ENCODE measurements at regions not wholly inside any gene's neighbourhood (a gene's known extent, or its start where the extent isn't known, plus 50 kb on each side); places are given as distances from the start of the nearest gene placed in this dataset.
"Not testable (repeated sequence)": the region's sequence is repeated elsewhere in the genome, so short reads cannot be mapped to it uniquely, and the experiment has no call there.

DNA sequence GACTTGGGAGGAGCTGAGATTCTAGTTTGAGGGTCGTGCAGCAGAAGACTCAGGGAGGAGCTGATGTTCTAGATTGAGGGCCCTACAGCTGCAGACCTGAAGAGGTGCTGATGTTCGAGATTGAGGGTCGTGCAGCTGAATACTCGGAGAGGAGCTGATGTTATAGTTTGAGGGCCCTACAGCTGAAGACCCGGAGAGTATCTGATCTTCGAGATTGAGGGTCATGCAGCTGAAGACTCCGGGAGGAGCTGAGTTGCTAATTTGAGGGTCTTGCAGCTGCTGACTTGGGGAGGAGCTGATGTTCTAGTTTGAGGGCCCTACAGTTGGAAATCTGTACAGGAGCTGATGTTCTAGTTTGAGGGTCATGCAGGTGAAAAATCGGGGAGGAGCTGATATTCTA lies 62.1 kb upstream of the APOD start:
- CTCF ChIA-PET; H3K27me3 ChIP-seq (ENCODE audit: control insufficient read depth, insufficient read depth, low read length); H3K36me3 ChIP-seq (ENCODE audit: control insufficient read depth, insufficient read depth, low read length); H3K4me3 ChIP-seq (ENCODE audit: low read depth, low read length); POLR2A ChIA-PET; DNase-seq (ENCODE audit: low read depth): not testable (repeated sequence)

- POLR2A ChIA-PET; CTCF ChIA-PET; DNase-seq (ENCODE audit: low read depth): not testable (repeated sequence)
Observed at GRCh38 chr3:195643245-195643644, 59.5 kb upstream of the APOD start.

GRCh38 chr3:195642311-195642710 lies 58.6 kb upstream of the APOD start:
- POLR2A ChIA-PET; CTCF ChIA-PET; H3K36me3 ChIP-seq (ENCODE audit: control insufficient read depth, insufficient read depth, low read length); DNase-seq (ENCODE audit: low read depth); H3K27me3 ChIP-seq (ENCODE audit: control insufficient read depth, insufficient read depth, low read length); H3K4me3 ChIP-seq (ENCODE audit: low read depth, low read length): not testable (repeated sequence)

More at GRCh38 chr3:195643245-195643644, 59.5 kb upstream of the APOD start:
- not testable (repeated sequence) for H3K36me3 ChIP-seq (ENCODE audit: control insufficient read depth, insufficient read depth, low read length); H3K27me3 ChIP-seq (ENCODE audit: control insufficient read depth, insufficient read depth, low read length); H3K4me3 ChIP-seq (ENCODE audit: low read depth, low read length)

DNA sequence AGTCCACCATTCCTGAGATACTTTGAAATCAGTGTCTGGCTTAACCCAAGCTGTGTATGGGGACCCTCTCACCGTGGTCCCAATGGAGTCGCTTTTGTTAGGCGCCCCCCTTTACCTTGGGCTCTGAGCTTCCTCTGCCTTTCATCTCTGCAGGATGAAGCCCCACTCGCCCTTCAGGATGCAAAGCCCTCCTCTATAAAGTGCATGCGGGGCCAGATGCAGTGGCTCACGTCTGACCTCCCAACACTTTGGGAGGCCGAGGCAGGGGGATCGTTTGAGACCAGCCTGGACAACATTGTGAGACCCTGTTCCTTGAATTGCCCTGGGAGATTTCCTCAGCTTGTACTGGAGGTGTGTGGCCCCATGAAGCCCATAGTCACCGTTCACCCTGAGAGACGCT lies 54.7 kb upstream of the APOD start:
- H3K36me3 ChIP-seq (ENCODE audit: control insufficient read depth, insufficient read depth, low read length); POLR2A ChIA-PET; H3K27me3 ChIP-seq (ENCODE audit: control insufficient read depth, insufficient read depth, low read length); H3K4me3 ChIP-seq (ENCODE audit: low read depth, low read length); CTCF ChIA-PET; DNase-seq (ENCODE audit: low read depth): not testable (repeated sequence)

- POLR2A ChIA-PET; DNase-seq (ENCODE audit: low read depth); H3K4me3 ChIP-seq (ENCODE audit: low read depth, low read length); H3K27me3 ChIP-seq (ENCODE audit: control insufficient read depth, insufficient read depth, low read length); CTCF ChIA-PET; H3K36me3 ChIP-seq (ENCODE audit: control insufficient read depth, insufficient read depth, low read length): not testable (repeated sequence)
Observed at GRCh38 chr3:195637473-195638233, 53.9 kb upstream of the APOD start.

DNA sequence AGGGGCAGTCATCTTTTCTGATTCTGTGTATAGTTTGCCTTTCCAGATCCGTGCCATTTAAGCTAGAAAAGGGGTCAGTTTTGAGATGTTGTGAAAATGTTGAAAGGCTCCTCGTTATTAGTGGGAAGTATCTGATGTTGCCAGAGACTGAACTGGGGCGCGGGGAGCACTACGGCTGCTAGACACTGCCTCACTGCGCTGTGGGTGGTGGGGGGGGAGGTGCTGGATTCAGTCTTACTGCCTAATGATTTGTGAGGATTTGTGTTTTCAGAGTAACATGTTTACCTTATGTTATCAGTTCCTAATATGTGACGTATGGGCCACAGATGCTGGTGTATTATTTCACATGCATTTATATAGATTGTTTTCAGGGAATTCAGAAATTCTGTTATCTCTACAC lies 53.3 kb upstream of the APOD start:
- H3K4me3 ChIP-seq (ENCODE audit: low read depth, low read length); CTCF ChIA-PET; H3K36me3 ChIP-seq (ENCODE audit: control insufficient read depth, insufficient read depth, low read length); POLR2A ChIA-PET; H3K27me3 ChIP-seq (ENCODE audit: control insufficient read depth, insufficient read depth, low read length); DNase-seq (ENCODE audit: low read depth): not testable (repeated sequence)

DNA sequence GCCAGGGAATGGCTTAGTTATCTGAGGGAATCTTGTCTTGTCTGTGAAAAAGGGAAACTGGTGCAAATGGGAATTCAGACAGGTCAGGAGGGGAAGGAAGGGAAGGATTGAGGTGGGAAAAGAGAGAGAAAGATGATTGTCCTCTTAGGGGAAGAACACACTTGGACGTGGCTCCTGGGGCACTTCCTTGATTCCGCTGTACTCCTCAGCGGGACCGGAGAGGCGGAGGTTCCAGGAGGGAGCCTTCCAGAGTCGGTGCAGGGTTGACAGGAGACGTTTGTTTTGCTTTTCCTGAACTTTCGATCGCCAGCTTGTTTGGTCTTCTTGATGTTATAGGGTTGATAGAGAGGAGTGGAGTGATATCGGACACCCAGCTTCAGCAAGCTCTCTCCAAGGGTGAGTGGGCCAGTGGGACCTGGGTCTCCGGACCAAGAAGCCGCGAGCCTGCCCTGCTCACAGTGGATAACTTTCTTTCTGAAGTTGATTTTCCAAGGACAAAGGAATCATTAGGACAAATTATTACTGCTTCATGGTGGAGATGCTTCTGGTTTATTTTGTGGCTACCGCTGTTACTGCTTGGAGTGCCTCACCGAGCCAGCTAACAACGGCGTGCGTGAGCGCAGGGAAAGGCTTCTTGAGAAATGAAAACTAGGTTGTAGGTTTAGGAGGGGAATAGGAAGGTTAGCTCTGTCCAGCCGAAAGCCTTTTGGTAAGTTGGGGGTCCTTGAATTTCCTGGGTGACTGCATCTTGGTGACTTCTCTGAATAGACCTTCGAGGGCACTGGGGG lies 52.4 kb upstream of the APOD start:
- H3K36me3 ChIP-seq (ENCODE audit: control insufficient read depth, insufficient read depth, low read length); CTCF ChIA-PET; H3K27me3 ChIP-seq (ENCODE audit: control insufficient read depth, insufficient read depth, low read length); H3K4me3 ChIP-seq (ENCODE audit: low read depth, low read length); DNase-seq (ENCODE audit: low read depth); POLR2A ChIA-PET: not testable (repeated sequence)

DNA sequence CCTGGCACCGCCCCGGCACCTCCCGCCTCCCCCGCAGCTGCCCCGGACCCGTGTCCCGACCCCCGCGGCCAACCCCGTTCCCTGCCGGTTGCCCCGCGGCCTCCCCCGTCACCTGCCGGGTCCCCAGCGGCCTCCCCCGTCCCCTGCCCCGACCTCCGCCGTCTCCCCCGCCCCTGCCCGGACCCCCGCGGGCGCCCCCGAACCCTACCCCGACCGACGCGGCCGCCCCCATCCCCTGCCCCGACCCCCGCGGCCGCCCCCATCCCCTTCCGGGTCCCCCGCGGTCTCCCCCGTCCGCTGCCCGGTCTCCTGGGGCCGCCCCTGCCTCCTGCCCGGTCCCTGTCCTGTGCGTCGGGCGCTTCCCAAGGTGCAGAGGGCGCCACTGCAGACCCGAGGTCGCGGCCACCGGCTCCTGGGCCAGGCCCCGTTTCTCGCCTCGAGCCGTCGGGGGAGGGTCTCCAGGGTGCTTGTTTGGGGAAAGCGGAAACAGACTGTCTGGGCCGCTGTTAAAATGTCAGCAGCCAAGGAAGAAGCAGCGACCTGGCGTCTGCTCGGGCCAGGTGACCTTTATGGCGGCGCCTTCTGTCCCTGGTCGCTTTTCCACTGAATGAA lies 51.6 kb upstream of the APOD start:
- POLR2A ChIA-PET, CTCF ChIA-PET: not testable (repeated sequence)

DNA sequence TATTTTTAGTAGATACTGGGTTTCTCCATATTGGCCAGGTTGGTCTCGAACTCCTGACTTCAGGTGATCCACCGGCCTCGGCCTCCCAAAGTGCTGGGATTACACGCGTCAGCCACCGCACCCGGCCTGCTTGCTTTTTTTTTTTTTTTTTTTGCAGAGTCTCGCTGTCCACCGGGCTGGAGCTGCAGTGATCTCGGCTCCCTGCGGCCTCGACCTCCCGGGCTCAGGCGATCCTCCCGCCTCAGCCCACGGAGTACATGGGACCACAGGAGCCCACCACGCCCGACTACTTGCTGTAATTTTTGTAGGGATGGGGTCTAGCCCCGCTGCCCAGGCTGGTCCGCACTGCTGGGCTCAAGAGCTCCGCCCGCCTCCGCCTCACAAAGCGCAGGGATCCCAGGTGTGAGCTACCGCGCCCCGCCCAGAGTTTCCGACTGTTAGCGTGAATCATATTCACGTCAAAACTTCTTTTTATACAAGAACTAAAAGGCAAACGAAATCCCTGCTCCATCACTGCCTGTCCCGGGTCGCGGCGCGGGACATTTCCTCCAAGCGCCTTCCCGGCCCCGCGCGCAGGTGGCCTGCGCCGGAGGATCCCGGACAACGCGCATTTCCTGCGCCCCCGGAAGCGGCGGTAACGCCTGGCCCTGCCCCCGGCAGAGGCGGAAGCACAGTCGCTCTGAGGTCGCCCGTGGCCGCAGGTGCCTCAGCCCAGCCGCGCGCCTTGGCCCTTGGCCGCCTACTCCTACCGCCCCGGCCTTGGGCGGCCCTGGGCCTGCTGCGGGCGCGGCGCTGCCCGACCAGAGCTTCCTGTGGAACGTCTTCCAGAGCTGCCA lies 50.9 kb upstream of the APOD start:
- H3K4me3 ChIP-seq (ENCODE audit: low read depth, low read length) = peak overlapping the region; percentile 53
- DNase-seq (ENCODE audit: low read depth); CTCF ChIA-PET; POLR2A ChIA-PET; H3K27me3 ChIP-seq (ENCODE audit: control insufficient read depth, insufficient read depth, low read length); H3K36me3 ChIP-seq (ENCODE audit: control insufficient read depth, insufficient read depth, low read length): not testable (repeated sequence)

More for the DNA sequence above, 51.6 kb upstream of the APOD start:
- not testable (repeated sequence) for H3K36me3 ChIP-seq (ENCODE audit: control insufficient read depth, insufficient read depth, low read length); DNase-seq (ENCODE audit: low read depth); H3K27me3 ChIP-seq (ENCODE audit: control insufficient read depth, insufficient read depth, low read length); H3K4me3 ChIP-seq (ENCODE audit: low read depth, low read length)
